Body of pancreas (tissue), 4 donors: ENCODE measurements at regions not wholly inside any gene's neighbourhood (a gene's known extent, or its start where the extent isn't known, plus 50 kb on each side); places are given as distances from the start of the nearest gene placed in this dataset.

Experiments
- CTCF ChIP-seq, 7 experiments: fragments of 450-650 bp in 4 of 7; fragments of 200-600 bp in 3 of 7; sonication (generic) in 3 of 7; IDR thresholded peaks; one replicate each; pipeline ENCODE4 v1.5.1; 2016 to 2019; ENCODE audit warnings: antibody characterized with exemption in 7 of 7
- POLR2A ChIP-seq, 3 donors: fragments of 450-650 bp; IDR thresholded peaks; one replicate each; pipeline ENCODE4 v1.6.1; 2016; ENCODE audit warnings: antibody characterized with exemption in 3 of 3, mild to moderate bottlenecking in 2 of 3

- no peak for TF ChIP-seq CTCF (IDR thresholded peaks at IDR 0.05)
- no peak for TF ChIP-seq POLR2A (IDR thresholded peaks at IDR 0.05)
These were observed 53.8 kb upstream of the ZSWIM5 start for GRCh38 chr1:45260244-45260643.
